ENCODE measurements at regions not wholly inside any gene's neighbourhood (a gene's known extent, or its start where the extent isn't known, plus 50 kb on each side); places are given as distances from the start of the nearest gene placed in this dataset.

DNA sequence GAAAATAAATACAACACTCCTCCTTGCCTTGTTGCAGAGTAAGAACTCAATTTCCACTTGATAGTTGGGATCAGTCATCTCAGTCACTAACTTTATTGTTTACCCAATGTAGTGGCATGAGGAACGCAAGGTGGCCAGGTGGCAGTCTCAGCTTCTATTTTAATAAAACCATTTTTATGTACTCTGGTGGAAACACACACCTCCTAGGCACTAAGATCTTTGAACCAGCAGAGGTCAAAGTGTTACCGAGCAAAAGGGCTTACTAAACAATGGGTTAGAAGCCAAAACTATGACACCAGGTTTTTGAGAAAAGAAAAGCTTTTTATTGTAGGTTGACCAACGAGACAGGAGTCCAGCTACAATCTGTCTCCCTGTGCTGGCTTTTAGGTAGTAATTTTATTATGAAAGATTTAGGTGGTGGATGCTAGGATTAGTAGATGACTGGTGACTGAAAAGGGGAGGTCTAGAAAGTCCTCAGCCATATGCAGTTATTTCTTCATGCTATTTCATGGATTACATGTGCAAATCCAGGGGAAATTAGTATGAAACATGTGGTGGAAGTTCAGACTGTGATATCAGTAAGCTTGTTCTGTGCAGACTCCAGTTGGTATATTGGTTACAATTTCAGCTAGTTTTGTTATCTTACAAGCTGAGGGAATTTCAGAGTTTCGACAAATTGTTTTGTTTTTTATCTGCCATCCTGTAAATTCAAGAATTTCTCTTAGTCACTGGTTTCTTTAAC lies 122.3 kb downstream of the PCTP start:
- Mint-ChIP-seq H3K4me1 (no peaks in the 10 kb centered on the region), H3K4me3 (no peak overlapping the region), H3K27ac (no peak overlapping the region), H3K36me3 (no peaks in the 10 kb centered on the region), H3K9me3 (peaks cover 0 to 3% (median 0%) of the 10 kb centered on the region in 3 donors), H3K27me3 (peaks cover 10 to 13% of the 10 kb centered on the region in 2 donors)
- Histone ChIP-seq H3K36me3 (ENCODE audit: control insufficient read depth in 2 of 2, extremely low read depth in 1 of 2, insufficient read depth in 1 of 2, low read length in 1 of 2) (no peaks in the 10 kb centered on the region), H3K4me3 (ENCODE audit: control insufficient read depth in 1 of 2, extremely low read depth in 1 of 2, low read length in 1 of 2) (no peak overlapping the region), H3K27me3 (replicated peaks in 1 of 2; ENCODE audit: control insufficient read depth in 2 of 2, extremely low read depth in 1 of 2, insufficient read depth in 2 of 2, low read length in 1 of 2) (no peaks in the 10 kb centered on the region), H3K4me1 (ENCODE audit: control insufficient read depth in 1 of 2, extremely low read depth in 1 of 2, insufficient read depth in 2 of 2, low read length in 2 of 2) (no peaks in the 10 kb centered on the region), H3K27ac (ENCODE audit: low read length) (no peak overlapping the region), H3K9me3 (no peaks in the 10 kb centered on the region)
- ChIA-PET CTCF (no interaction called here), POLR2A (no interaction called here)
- no CpG with 5 or more reads among the region's 4 CpGs for WGBS (ENCODE audit: insufficient coverage)
- DNase-seq (no peak), ATAC-seq (replicated peaks in 1 of 4) (no peak)

DNA sequence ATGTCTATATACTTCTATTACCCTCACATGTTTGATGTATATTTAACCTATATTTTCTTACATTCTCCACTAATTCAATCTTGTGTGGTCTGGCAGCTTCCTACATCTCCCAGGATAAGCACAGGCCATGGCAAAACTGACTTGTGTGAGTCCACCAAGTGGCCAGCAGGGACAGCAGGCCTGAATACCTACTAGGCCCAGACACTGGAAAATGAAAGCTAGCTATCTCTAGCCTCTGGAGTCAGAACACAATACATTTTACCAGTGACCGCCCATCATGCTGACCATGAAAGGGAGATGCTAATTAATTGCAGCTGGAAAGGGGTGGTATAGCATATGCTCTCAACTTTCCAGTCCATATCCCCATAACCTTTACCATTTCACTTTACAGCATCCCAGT lies 132.3 kb downstream of the PCTP start:
- ChIA-PET POLR2A (no interaction called here), CTCF (interaction anchor here in 1 of 2 donors (1.2 kb wide), 1 partner anchor 10 kb away, joined by 3 read pairs; no protein-coding TSS in a partner anchor)
- no CpG with 5 or more reads among the region's 1 CpG for WGBS (ENCODE audit: insufficient coverage)
- Mint-ChIP-seq H3K27me3 (peaks cover 3 to 5% of the 10 kb centered on the region in 2 donors), H3K27ac (no peak overlapping the region), H3K36me3 (no peaks in the 10 kb centered on the region), H3K4me3 (no peak overlapping the region), H3K4me1 (no peaks in the 10 kb centered on the region), H3K9me3 (no peaks in the 10 kb centered on the region)
- Histone ChIP-seq H3K36me3 (ENCODE audit: control insufficient read depth in 2 of 2, extremely low read depth in 1 of 2, insufficient read depth in 1 of 2, low read length in 1 of 2) (no peaks in the 10 kb centered on the region), H3K4me1 (ENCODE audit: control insufficient read depth in 1 of 2, extremely low read depth in 1 of 2, insufficient read depth in 2 of 2, low read length in 2 of 2) (no peaks in the 10 kb centered on the region), H3K9me3 (no peaks in the 10 kb centered on the region), H3K27ac (ENCODE audit: low read length) (no peak overlapping the region), H3K4me3 (ENCODE audit: control insufficient read depth in 1 of 2, extremely low read depth in 1 of 2, low read length in 1 of 2) (no peak overlapping the region), H3K27me3 (replicated peaks in 1 of 2; ENCODE audit: control insufficient read depth in 2 of 2, extremely low read depth in 1 of 2, insufficient read depth in 2 of 2, low read length in 1 of 2) (no peaks in the 10 kb centered on the region)
- ATAC-seq (replicated peaks in 1 of 4) = no peak
- no peak for DNase-seq

DNA sequence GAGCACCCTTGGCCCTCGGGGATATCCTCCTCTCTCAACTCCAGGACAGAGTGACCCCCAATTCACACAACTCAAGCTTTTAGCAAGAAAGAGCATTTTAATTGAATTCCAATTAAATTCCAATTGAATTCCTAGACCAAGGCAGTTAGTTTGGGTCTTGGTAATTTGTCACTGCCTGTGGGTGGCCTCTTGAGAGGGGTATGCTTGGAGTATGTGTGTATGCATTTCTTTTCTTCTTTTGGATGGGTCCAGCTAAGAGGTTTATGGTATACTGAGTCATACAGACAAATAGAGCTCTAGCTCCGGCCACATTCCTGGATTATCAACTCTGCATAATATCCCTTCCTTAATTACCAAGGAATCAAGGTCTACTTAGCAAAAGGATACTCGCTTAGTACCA lies 136.7 kb downstream of the PCTP start:
- no peak overlapping the region for H3K27ac Mint-ChIP-seq

DNA sequence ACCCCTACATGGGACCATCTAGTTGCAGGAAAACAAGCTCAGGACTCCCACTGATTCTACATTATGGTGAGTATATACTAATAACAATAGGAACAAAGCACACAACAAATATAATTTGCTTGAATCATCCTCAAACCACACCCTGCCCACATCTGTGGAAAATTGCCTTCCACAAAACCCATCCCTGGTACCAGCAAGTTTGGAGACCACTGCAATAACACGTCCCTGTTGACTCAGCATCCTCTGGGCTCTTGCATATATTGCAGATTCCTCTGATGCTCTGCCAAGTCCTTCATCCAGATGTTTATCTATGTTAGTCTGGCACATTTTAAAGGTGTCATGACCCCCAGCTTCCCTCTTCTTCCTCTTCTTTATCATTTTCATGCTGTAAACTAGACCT lies 138.4 kb downstream of the PCTP start:
- ATAC-seq (replicated peaks in 1 of 4) = no peak
- Histone ChIP-seq H3K36me3 (ENCODE audit: control insufficient read depth in 2 of 2, extremely low read depth in 1 of 2, insufficient read depth in 1 of 2, low read length in 1 of 2) (no peaks in the 10 kb centered on the region), H3K27ac (ENCODE audit: low read length) (no peak overlapping the region), H3K9me3 (no peaks in the 10 kb centered on the region), H3K4me3 (ENCODE audit: control insufficient read depth in 1 of 2, extremely low read depth in 1 of 2, low read length in 1 of 2) (no peak overlapping the region), H3K4me1 (ENCODE audit: control insufficient read depth in 1 of 2, extremely low read depth in 1 of 2, insufficient read depth in 2 of 2, low read length in 2 of 2) (no peaks in the 10 kb centered on the region), H3K27me3 (replicated peaks in 1 of 2; ENCODE audit: control insufficient read depth in 2 of 2, extremely low read depth in 1 of 2, insufficient read depth in 2 of 2, low read length in 1 of 2) (no peaks in the 10 kb centered on the region)
- Mint-ChIP-seq H3K4me1 (no peaks in the 10 kb centered on the region), H3K27me3 (peaks cover 14 to 20% of the 10 kb centered on the region in 2 donors), H3K27ac (no peak overlapping the region), H3K9me3 (peaks cover 0 to 8% (median 0%) of the 10 kb centered on the region in 3 donors), H3K4me3 (no peak overlapping the region), H3K36me3 (no peaks in the 10 kb centered on the region)
- ChIA-PET POLR2A (no interaction called here), CTCF (no interaction called here)
- no peak for DNase-seq
- WGBS (ENCODE audit: insufficient coverage) = 40% methylated on average over 1 of the region's 1 CpG

More for the DNA sequence above, 136.7 kb downstream of the PCTP start:
- Mint-ChIP-seq H3K9me3 (peaks cover 0 to 8% (median 0%) of the 10 kb centered on the region in 3 donors), H3K27me3 (peaks cover 14 to 20% of the 10 kb centered on the region in 2 donors), H3K4me3 (no peak overlapping the region), H3K4me1 (no peaks in the 10 kb centered on the region), H3K36me3 (no peaks in the 10 kb centered on the region)
- ChIA-PET CTCF (no interaction called here), POLR2A (no interaction called here)
- no peak overlapping the region for H3K4me3 ChIP-seq (ENCODE audit: control insufficient read depth in 1 of 2, extremely low read depth in 1 of 2, low read length in 1 of 2)
- no peaks in the 10 kb centered on the region for H3K4me1 ChIP-seq (ENCODE audit: control insufficient read depth in 1 of 2, extremely low read depth in 1 of 2, insufficient read depth in 2 of 2, low read length in 2 of 2)
- no peaks in the 10 kb centered on the region for H3K9me3 ChIP-seq
- H3K27ac ChIP-seq (ENCODE audit: low read length) = no peak overlapping the region
- no CpG with 5 or more reads among the region's 3 CpGs for WGBS (ENCODE audit: insufficient coverage)
- ATAC-seq (replicated peaks in 1 of 4) = no peak
- no peaks in the 10 kb centered on the region for H3K36me3 ChIP-seq (ENCODE audit: control insufficient read depth in 2 of 2, extremely low read depth in 1 of 2, insufficient read depth in 1 of 2, low read length in 1 of 2)
- DNase-seq = no peak
- no peaks in the 10 kb centered on the region for H3K27me3 ChIP-seq (replicated peaks in 1 of 2; ENCODE audit: control insufficient read depth in 2 of 2, extremely low read depth in 1 of 2, insufficient read depth in 2 of 2, low read length in 1 of 2)

DNA sequence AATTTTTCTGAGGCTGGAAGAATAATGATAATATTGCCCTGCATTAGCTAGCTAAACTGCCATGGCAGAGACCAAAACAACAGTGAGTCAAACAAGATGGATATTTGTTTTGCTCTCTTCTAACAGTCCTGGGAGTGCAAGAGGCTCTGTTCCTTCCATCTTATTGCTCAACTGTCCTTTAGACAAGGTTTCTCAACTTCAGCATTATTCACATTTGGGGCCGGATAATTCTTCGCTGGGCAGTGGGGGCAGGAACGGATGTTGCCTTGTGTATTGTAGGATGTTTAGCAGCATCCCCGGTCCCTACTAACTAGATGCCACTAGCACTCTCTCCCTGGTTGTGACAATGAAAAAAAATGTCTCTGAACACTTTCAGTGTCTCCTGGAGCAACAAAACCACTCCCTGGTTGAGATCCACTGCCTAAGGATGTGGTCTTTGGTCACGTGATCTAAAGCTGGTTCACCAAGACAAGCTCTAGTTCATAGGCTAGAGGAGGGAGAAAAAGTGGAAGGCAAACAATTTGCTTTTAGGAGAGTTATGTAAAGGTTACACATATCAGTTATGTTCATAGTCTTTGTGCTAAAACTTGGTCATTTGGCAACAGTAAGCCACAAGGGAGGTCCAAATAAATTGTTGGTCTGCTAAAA lies 144.4 kb downstream of the PCTP start:
- 0% methylated on average over 1 of the region's 5 CpGs for WGBS (ENCODE audit: insufficient coverage)

DNA sequence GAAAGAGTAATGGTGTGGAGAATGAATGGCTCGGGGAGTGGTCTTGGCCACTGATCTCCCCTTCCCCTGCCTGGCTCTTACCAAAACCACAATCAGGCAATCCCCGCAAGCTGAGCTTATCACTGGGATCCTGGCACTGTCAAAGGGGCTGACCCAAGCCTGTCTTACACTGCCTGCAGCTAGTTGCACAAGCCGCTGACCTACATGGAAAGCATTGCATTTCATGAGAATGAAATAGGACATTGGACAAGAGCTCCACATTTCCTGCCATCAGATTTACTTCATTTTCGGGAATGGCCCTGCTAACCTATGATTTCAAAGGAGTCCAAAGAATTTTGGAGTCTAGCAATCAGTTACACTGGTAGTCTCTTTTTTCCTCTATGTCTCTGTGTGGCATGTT lies 146.4 kb downstream of the PCTP start:
- Mint-ChIP-seq H3K27me3 (peaks cover 0 to 12% of the 10 kb centered on the region in 2 donors), H3K4me3 (no peak overlapping the region), H3K36me3 (no peaks in the 10 kb centered on the region), H3K27ac (no peak overlapping the region), H3K9me3 (no peaks in the 10 kb centered on the region), H3K4me1 (peaks cover 5 to 11% (median 5%) of the 10 kb centered on the region in 3 donors)
- DNase-seq (no peak), ATAC-seq (replicated peaks in 1 of 4) (no peak)
- CTCF ChIA-PET = no interaction called here
- Histone ChIP-seq H3K27me3 (replicated peaks in 1 of 2; ENCODE audit: control insufficient read depth in 2 of 2, extremely low read depth in 1 of 2, insufficient read depth in 2 of 2, low read length in 1 of 2) (peaks cover 0 to 4% of the 10 kb centered on the region in 2 experiments), H3K36me3 (ENCODE audit: control insufficient read depth in 2 of 2, extremely low read depth in 1 of 2, insufficient read depth in 1 of 2, low read length in 1 of 2) (no peaks in the 10 kb centered on the region), H3K4me3 (ENCODE audit: control insufficient read depth in 1 of 2, extremely low read depth in 1 of 2, low read length in 1 of 2) (no peak overlapping the region), H3K9me3 (no peaks in the 10 kb centered on the region), H3K4me1 (ENCODE audit: control insufficient read depth in 1 of 2, extremely low read depth in 1 of 2, insufficient read depth in 2 of 2, low read length in 2 of 2) (peaks cover 0 to 10% of the 10 kb centered on the region in 2 experiments), H3K27ac (ENCODE audit: low read length) (no peak overlapping the region)
- POLR2A ChIA-PET = no interaction called here
- no CpG with 5 or more reads among the region's 4 CpGs for WGBS (ENCODE audit: insufficient coverage)

More for the DNA sequence above, 144.4 kb downstream of the PCTP start:
- no peak overlapping the region for H3K4me3 ChIP-seq (ENCODE audit: control insufficient read depth in 1 of 2, extremely low read depth in 1 of 2, low read length in 1 of 2)
- peaks cover 5 to 11% (median 5%) of the 10 kb centered on the region in 3 donors for H3K4me1 Mint-ChIP-seq
- no peak overlapping the region for H3K4me3 Mint-ChIP-seq
- no peak overlapping the region for H3K27ac Mint-ChIP-seq
- H3K4me1 ChIP-seq (ENCODE audit: control insufficient read depth in 1 of 2, extremely low read depth in 1 of 2, insufficient read depth in 2 of 2, low read length in 2 of 2) = peaks cover 0 to 10% of the 10 kb centered on the region in 2 experiments
- DNase-seq (peak in 1 of 35 experiments; percentile 12), ATAC-seq (replicated peaks in 1 of 4) (peak in 2 of 4 experiments; percentile 58 to 74)
- no peaks in the 10 kb centered on the region for H3K36me3 ChIP-seq (ENCODE audit: control insufficient read depth in 2 of 2, extremely low read depth in 1 of 2, insufficient read depth in 1 of 2, low read length in 1 of 2)
- H3K27ac ChIP-seq (ENCODE audit: low read length) = no peak overlapping the region
- no peaks in the 10 kb centered on the region for H3K27me3 ChIP-seq (replicated peaks in 1 of 2; ENCODE audit: control insufficient read depth in 2 of 2, extremely low read depth in 1 of 2, insufficient read depth in 2 of 2, low read length in 1 of 2)
- ChIA-PET POLR2A (no interaction called here), CTCF (no interaction called here)
- H3K27me3 Mint-ChIP-seq = peaks cover 12 to 13% of the 10 kb centered on the region in 2 donors
- H3K9me3 Mint-ChIP-seq = peaks cover 0 to 2% (median 0%) of the 10 kb centered on the region in 3 donors
- no peaks in the 10 kb centered on the region for H3K36me3 Mint-ChIP-seq
- H3K9me3 ChIP-seq = no peaks in the 10 kb centered on the region
